OCI-LY7 (cell line): ENCODE measurements at regions not wholly inside any gene's neighbourhood (a gene's known extent, or its start where the extent isn't known, plus 50 kb on each side); places are given as distances from the start of the nearest gene placed in this dataset.

ENCODE experiments used
- BruUV-seq: library from RNA; stranded (reverse); fragments of 400-500 nt; replicated peaks from 2 replicates; lab custom pipeline; 2021; lab: Mats Ljungman, UMichigan
- CTCF ChIA-PET: fragments of 300-600 bp; sonication (Branson Sonifier 250); formaldehyde crosslinking; loops from one replicate; lab custom pipeline; 2022; ENCODE audit warnings: antibody characterized with exemption; ENCODE audit not compliant: unreplicated experiment; lab: Charles Lee
- POLR2A ChIA-PET: fragments of 300-600 bp; sonication (Branson Sonifier 250); formaldehyde crosslinking; loops from one replicate; lab custom pipeline; 2022; ENCODE audit warnings: antibody characterized with exemption; lab: Charles Lee
- DNase-seq: peaks from one replicate; pipeline ENCODE4 v3.0.0-alpha.2; 2015; ENCODE audit warnings: low spot score
- H2AFZ ChIP-seq: fragments of 200-600 bp; sonication (generic), shearing (Covaris generic); 2 replicates; pipeline ENCODE4 v1.6.1; 2014; ENCODE audit warnings: mild to moderate bottlenecking, antibody characterized with exemption, low read length, moderate library complexity
- H3K27ac ChIP-seq: fragments of 200-600 bp; sonication (generic); 2 replicates; pipeline ENCODE4 v1.5.1; 2014; ENCODE audit warnings: mixed run types, low read depth, mild to moderate bottlenecking, moderate library complexity, low read length, inconsistent platforms; ENCODE audit not compliant: poor library complexity, severe bottlenecking
- H3K36me3 ChIP-seq: fragments of 200-600 bp; sonication (generic); 2 replicates; pipeline ENCODE4 v1.6.1; 2014; ENCODE audit warnings: mild to moderate bottlenecking, antibody characterized with exemption, low read length, moderate library complexity, mixed read lengths; ENCODE audit not compliant: insufficient read depth
- H3K4me1 ChIP-seq: fragments of 200-600 bp; sonication (generic); 2 replicates; pipeline ENCODE4 v1.5.1; 2014; ENCODE audit warnings: mild to moderate bottlenecking, low read length; ENCODE audit not compliant: insufficient read depth, poor library complexity, severe bottlenecking
- H3K4me2 ChIP-seq: fragments of 200-600 bp; sonication (generic); 2 replicates; pipeline ENCODE4 v1.6.1; 2014; ENCODE audit warnings: mild to moderate bottlenecking, low read length
- H3K4me3 ChIP-seq: fragments of 200-600 bp; sonication (generic); 2 replicates; pipeline ENCODE4 v1.5.1; 2014; ENCODE audit warnings: mild to moderate bottlenecking, low read depth, low read length; ENCODE audit not compliant: poor library complexity, severe bottlenecking
- H3K79me2 ChIP-seq: fragments of 200-600 bp; sonication (generic); 2 replicates; pipeline ENCODE4 v1.6.1; 2016; ENCODE audit warnings: low read depth, mild to moderate bottlenecking, low read length, moderate library complexity, mixed read lengths; ENCODE audit not compliant: insufficient read depth
- H3K9me2 ChIP-seq: fragments of 200-600 bp; sonication (generic); 2 replicates; pipeline ENCODE4 v1.6.1; 2016; ENCODE audit warnings: mild to moderate bottlenecking, low read length, mixed read lengths; ENCODE audit not compliant: insufficient read depth
- H3K9me3 ChIP-seq: fragments of 200-600 bp; sonication (generic); 2 replicates; pipeline ENCODE4 v1.6.1; 2014; ENCODE audit warnings: mild to moderate bottlenecking, mixed run types, low read length, mixed read lengths
- H4K20me1 ChIP-seq: fragments of 200-600 bp; sonication (generic); 2 replicates; pipeline ENCODE4 v1.6.1; 2014; ENCODE audit warnings: mild to moderate bottlenecking, antibody characterized with exemption, low read length, moderate library complexity, mixed read lengths; ENCODE audit not compliant: insufficient read depth
- CTCF ChIP-seq: fragments of 200-600 bp; sonication (generic); conservative IDR thresholded peaks from 2 replicates; pipeline ENCODE4 v1.5.1; 2014; ENCODE audit warnings: mild to moderate bottlenecking, antibody characterized with exemption, low read length, moderate library complexity, mixed read lengths
- EZH2phosphoT487 ChIP-seq: fragments of 200-600 bp; sonication (generic); IDR thresholded peaks from 2 replicates; pipeline ENCODE4 v1.6.1; 2018; ENCODE audit warnings: low read depth, borderline replicate concordance, mild to moderate bottlenecking, mixed run types, antibody characterized with exemption, low read length, moderate library complexity, mixed read lengths
- intact Hi-C: fragments of 100-400 bp; cut with micrococcal nuclease; formaldehyde crosslinking; loops from one replicate; pipeline ENCODE4 v1.10.0; 2022; ENCODE audit not compliant: unreplicated experiment

GRCh38 chr14:48140804-48141203, 465.4 kb upstream of the MDGA2 start:
- H3K9me2 ChIP-seq, result no peaks in the 10 kb centered on the region
- no peaks in the 10 kb centered on the region for H3K36me3 ChIP-seq
- H3K4me1 ChIP-seq, result peaks cover 17% of the 10 kb centered on the region
- no TSS peak for BruUV-seq
- no peak overlapping the region for H3K27ac ChIP-seq
- H3K4me2 ChIP-seq, result no peak overlapping the region
- no peak overlapping the region for H3K4me3 ChIP-seq
- no peak overlapping the region for H2AFZ ChIP-seq
- TF ChIP-seq CTCF, result no peak
- intact Hi-C loops, result no loop called here
- H3K9me3 ChIP-seq, result no peaks in the 10 kb centered on the region
- DNase-seq, result no peak
- H4K20me1 ChIP-seq, result no peaks in the 10 kb centered on the region
- POLR2A ChIA-PET, result no interaction called here
- CTCF ChIA-PET, result no interaction called here
- H3K79me2 ChIP-seq, result no peaks in the 10 kb centered on the region

- H3K27ac ChIP-seq, result no peak overlapping the region
- H3K9me2 ChIP-seq, result no peaks in the 10 kb centered on the region
- no peaks in the 10 kb centered on the region for H3K36me3 ChIP-seq
- TF ChIP-seq EZH2phosphoT487 (no peak), CTCF (no peak)
- H3K4me2 ChIP-seq, result no peak overlapping the region
- CTCF ChIA-PET, result no interaction called here
- H3K4me1 ChIP-seq, result no peaks in the 10 kb centered on the region
- H3K9me3 ChIP-seq, result no peaks in the 10 kb centered on the region
- no peak overlapping the region for H2AFZ ChIP-seq
- intact Hi-C loops, result no loop called here
- H4K20me1 ChIP-seq, result no peaks in the 10 kb centered on the region
- POLR2A ChIA-PET, result interaction anchor here (0.6 kb wide), 1 partner anchor 217 kb away, joined by 3 read pairs; no protein-coding TSS in a partner anchor
- BruUV-seq, result no TSS peak
- DNase-seq, result no peak
- H3K79me2 ChIP-seq, result no peaks in the 10 kb centered on the region
- H3K4me3 ChIP-seq, result no peak overlapping the region
These were observed 454.1 kb upstream of the MDGA2 start for GRCh38 chr14:48129472-48129871.

GRCh38 chr14:48127674-48128073, 452.3 kb upstream of the MDGA2 start:
- TF ChIP-seq CTCF (no peak), EZH2phosphoT487 (no peak)
- Histone ChIP-seq H3K9me2 (no peaks in the 10 kb centered on the region), H3K9me3 (no peaks in the 10 kb centered on the region), H3K4me3 (no peak overlapping the region), H3K4me2 (no peak overlapping the region), H4K20me1 (no peaks in the 10 kb centered on the region), H3K4me1 (no peaks in the 10 kb centered on the region), H2AFZ (no peak overlapping the region), H3K27ac (no peak overlapping the region), H3K36me3 (no peaks in the 10 kb centered on the region), H3K79me2 (no peaks in the 10 kb centered on the region)
- no peak for DNase-seq
- BruUV-seq, result no TSS peak
- CTCF ChIA-PET, result no interaction called here
- intact Hi-C loops, result no loop called here
- POLR2A ChIA-PET, result no interaction called here
